GM18526 (cell line): ENCODE measurements at regions not wholly inside any gene's neighbourhood (a gene's known extent, or its start where the extent isn't known, plus 50 kb on each side); places are given as distances from the start of the nearest gene placed in this dataset.

Experiments used
- POLR2A ChIP-seq: IDR thresholded peaks from 3 replicates; pipeline ENCODE4 v1.6.1; 2011; ENCODE audit not compliant: insufficient read length; ENCODE audit errors: extremely low read depth

DNA sequence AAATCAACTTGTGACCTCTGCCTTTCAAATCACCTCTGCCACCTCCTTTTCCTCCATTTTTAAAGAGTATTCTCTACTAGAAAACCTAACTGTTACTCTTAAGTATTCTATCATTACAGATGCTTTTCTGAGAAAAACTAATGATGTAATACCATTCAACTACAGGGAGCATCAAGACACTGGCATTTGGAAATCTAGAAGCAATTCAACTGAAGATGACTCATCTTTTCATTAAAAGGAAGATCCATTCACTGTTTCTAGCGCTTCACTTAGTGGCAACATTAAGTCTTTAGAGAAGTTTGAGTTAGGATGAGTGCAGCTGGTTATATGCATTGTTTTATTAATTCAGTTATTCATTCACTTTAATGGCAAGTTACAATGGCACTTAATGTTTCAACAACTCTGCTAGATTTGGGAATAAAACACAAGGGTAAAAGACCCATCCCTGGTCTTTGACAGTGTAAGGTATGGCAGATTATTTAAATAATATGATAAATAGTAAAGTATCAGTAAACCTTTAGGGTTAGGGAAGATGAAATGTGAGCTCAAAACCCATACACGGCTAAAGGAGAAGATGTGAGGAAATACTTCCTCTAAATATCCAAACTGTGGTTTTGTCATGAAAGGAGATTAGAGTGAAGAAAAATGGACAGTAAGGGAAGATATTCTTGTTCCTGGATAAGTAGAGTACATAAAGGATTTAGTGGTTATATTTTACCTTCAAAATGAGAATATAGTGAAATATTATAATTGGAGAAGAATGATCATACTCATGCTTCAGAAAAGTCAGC, 61.7 kb downstream of the KCNJ2 start:
- TF ChIP-seq POLR2A: no peak

DNA sequence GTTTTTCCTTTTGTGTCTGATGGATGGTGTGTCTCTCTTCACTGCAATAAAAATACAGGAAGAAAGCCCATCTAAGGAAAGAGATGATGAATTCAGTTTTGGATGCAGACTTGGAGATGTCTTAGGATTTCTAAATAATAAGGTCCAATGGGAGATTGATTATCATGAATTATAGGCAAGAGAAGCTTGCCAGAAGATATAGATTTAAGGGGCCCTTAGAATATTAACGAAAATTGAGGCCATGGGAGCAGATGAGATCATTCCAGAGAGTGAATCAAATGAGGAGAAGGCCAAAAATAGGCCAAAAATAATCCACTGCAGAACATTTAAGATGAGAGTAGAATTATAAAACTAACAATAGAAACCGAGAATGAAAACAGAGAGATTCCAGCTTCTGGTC, 63.1 kb downstream of the KCNJ2 start:
- no peak for TF ChIP-seq POLR2A

DNA sequence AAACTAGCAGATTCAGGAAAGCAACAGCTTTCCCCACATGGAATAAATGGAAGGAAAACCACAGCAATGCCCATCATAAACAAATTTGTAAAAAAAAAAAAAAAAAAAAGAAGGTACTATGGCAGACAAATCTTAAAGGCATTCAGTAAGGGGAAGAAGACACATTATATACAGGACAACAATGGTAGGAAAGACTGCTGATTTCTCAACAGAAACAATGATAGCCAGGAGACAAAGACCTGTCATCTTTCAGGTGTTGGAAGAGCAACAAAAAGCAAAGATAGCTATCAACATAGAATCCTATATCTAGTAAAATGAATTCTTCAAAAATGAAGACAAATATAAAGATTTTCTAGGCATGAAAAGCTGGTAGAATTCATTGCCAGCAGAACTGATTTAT, 65.9 kb downstream of the KCNJ2 start:
- TF ChIP-seq POLR2A: no peak

DNA sequence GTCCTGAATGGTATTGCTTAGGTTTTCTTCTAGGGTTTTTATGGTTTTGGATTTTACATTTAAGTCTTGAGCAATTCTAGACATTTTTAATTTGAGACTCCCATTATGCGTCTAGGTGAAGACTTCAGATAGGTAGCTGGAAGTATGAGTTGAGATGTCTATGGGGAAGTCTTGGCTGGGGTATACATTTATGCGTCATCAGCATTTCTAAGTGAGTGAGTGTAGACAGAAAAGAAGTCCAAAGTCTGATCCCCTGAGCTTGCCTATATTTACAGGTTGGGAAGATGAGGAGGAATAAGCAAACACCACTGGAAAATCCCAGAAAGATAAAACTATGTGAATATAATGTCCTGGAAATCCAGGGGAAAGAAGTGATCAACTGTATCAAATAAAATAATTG, 68.9 kb downstream of the KCNJ2 start:
- TF ChIP-seq POLR2A: no peak

DNA sequence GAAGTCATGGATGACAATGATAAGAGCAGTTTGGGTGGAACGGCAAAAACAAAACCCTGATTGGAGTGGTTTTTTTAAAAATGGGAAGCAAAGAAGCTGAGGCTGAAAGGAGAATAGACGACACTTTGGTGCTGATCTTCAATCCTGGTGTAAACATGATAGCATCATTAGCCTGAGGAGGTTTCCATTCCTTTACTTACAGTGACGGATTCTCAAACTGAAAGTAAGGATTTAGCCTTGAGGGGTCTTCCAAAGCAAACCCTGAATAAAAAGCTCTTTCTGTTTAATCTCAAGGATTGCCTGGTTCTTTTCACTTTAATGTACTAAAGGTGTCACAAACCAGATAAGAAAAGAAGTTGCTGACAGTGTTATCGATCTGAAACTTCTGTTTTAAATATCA, 69.3 kb downstream of the KCNJ2 start:
- TF ChIP-seq POLR2A: no peak

DNA sequence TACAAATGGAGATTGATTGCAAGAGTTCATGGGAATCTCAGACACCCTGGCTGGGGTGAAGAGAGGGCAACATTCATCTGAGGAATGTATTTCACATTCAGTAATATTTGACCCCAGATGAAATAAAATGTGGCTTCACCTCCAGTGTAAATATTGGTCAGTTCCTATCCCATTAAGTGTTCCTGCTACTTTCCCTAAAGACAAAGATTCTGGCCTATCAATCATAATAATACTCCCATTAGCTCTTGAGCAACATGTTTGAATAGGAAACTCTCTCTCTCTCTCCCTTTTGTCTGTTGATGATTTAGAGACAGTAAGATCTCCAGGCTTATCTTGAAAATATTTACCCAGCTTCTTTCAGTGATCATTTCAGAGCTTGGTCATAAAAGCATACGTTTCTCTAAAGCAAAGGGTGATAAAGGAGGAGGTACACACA, 70.1 kb downstream of the KCNJ2 start:
- TF ChIP-seq POLR2A: no peak

DNA sequence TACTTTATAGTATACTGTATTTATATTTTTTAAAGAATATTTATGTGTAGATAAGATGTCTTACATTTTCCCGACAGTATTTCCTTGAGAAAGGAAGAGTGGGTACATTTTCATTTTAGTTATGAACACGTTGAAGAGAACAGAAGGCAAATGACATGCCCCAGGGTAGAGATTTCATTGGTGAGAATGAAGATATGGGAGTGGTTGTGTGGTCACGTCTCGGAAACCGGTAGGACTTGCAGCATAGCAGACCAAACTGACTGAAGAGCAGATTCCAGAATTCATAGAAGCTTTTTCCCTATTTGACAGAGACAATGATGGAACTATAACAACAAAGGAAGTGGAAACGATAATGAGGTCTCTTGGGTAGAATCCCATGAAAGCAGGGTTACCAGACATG, 71.7 kb downstream of the KCNJ2 start:
- no peak for TF ChIP-seq POLR2A

DNA sequence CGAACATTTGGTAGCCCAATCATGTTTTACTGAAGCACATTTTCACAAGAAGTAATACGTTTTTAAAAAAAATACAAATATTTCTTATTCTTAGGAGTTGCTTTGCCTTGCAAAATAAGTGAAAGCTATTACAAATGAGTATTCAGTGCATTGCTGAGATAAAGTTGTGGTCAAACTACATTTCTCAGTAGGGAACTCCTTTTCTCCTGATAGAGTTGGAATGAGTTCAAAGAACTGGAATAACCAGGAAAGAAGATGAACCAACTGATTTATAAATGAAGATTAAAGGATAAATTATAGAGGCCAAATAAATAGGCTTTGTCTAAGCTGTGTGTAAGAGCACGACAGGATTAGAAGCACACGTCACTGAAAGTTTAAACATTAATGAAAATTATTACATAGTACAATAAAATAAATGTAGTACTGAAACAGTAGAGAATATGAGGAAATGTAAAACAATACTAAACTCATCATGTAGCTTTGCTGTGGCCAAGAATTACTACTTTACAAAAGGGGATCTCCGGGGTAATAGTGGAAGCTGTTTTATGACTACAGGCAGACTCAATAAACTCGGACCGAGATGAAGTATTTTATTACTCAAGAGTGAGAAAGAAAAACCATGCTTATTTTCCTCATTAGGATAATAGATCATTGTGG, 73.6 kb downstream of the KCNJ2 start:
- TF ChIP-seq POLR2A: no peak

DNA sequence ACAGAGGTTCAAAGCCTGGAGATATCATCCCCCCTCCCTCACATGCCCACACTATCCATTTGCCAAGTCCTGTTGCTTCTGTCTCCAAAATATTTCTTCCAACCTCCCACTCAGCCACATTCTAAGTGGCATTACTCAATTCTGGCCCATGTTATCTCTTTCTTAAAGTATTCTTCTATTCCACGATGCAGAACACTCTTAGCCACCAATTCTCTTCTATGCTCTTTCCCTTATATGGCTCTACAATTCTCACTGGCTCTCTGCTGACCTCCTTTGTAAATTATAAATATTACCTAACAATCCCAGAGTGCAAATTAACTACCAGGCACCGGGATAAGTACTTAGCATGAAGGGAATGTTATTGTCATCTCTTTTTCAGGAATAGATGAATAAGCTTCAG, 82.4 kb downstream of the KCNJ2 start:
- no peak for TF ChIP-seq POLR2A

DNA sequence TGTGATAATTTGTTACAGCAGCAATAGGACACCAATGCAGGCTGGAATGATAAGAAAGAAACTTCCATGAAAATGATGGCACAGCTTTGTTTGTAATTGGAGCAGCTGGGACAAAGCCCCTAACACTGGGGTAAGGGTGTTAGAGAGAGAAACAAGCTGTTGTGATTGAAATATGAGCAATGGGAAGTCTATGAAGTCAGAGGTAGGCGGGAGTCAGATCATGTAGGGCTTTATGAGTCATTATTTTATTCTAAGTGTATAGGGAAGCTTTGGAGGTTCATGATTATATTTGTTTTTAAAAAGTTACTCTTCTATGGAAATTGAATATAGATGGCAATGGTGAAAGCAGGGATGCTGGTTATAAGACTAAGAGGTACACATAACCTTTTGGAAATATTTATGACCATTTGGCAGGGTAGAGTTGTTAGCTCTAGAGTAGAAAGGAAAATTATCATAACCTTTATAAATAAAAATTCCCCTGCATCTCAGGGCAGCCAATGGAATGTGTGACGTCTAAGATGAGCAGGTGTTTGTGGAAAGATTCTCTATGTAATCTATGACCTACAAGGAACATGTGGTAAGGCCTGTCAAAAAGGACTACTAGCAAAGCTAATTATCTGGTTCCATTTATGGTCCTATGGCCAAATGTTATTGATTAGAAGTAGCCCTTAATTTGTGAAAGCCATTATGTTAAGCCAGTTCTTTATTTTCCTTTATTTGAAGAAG, 85.6 kb downstream of the KCNJ2 start:
- no peak for TF ChIP-seq POLR2A

DNA sequence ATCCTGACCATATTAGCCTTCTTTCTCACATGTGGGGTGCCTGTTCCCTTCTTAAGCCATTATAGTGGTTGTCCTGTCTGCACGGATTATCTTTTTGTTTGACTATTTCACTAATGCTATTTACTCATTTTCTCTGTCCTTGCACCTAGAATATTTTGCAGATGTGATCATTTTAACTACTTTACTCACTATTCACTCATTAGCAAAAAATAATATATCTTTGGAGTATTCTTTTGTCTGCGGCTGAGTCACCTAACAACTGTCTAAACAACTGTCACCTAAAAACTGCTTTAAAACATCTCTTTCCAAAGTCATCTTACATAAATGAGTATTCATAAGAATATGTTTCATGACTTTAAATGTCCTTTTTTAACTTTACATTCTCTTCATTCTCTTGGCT, 87.4 kb downstream of the KCNJ2 start:
- TF ChIP-seq POLR2A: no peak

DNA sequence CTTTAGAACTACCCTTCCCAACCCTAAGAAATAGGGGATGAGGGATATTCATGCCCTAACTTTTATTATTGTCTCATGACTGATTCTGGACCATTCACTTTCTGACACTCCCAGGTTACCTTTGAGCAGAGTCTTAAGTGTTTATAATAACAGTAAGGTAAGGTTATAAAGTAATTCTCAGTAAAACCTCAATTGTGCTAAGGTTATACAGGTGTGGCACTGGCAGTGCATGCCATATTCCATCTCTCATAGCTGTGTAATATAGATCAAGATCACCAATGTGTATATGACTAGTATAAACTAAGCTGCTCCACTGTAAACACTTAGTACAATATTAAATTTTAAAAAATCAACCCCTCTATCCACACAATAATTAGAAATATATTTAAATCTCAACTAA, 89.1 kb downstream of the KCNJ2 start:
- no peak for TF ChIP-seq POLR2A

DNA sequence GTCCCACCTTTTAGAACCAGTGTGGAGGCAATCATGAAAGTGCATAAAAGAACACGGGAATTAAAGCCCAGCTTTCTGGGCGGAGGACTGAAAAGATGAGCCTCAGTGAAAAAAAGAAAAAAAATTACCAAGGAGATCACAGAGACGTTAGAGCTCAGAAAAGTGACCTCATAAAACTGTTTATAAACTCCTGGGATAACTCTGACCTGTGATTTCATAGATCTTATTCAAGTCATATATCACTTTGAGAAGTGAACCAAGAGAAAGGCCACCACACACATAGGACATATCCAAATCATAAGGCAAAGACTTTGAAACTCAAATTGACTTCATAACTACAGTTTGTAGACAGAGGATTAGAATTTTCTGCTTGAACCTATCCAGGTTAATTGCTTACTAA, 90.1 kb downstream of the KCNJ2 start:
- TF ChIP-seq POLR2A: no peak

DNA sequence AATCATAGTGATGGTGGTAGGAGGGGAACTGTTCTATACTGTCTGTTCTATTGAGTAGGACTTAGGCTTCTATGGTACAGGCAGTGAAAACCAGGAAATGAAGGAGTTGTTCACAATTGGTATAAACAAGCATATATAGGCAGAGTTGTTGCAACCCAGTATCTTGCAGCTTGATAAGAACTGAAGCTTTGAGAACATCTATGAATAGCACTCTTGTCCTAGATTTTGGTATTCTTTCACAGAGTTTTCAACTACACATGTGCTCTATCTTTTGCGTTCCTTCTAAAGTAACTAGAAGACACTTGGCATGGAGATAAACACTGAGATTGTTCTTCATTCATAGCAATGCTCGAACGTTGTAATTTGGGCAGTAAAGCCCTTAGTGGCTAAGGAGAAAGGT, 91.8 kb downstream of the KCNJ2 start:
- no peak for TF ChIP-seq POLR2A

DNA sequence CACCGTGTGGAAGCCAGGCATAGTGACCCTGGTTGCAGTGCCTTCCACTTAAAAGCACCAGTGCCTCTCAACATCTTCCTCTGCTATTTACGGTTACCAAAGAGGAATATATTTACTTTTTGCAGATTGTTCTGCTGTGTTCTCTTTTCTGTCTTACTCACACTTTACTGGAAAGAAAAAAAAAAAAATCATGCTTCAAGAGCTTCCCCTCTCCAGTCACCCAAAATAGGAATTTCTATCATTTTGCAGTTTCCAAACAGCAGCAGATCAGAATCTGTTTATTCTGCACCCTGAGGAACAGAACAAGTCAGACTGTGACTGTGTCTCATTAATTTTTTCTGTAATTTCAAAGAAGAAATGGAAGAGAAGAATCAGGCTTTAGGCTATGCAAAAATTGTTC, 96.1 kb downstream of the KCNJ2 start:
- TF ChIP-seq POLR2A: no peak

DNA sequence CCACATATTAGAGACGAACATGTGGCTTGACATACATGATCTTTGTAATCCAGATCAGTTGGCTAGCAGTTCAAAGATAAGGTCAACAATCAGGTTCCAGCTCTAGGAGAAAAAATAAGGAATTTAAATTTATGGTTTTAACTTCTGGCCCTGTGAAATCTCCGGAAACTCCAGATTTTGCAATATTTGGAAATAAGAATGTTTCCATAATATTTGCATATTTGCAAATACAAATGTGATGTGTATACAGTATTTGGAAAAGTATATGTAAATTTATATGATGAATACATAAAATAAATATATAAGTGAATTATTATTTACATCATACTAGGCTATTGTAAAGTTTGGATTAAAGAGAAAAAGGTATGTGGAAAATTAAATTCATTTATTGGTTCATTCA, 97.1 kb downstream of the KCNJ2 start:
- no peak for TF ChIP-seq POLR2A
